ENCODE measurements at regions not wholly inside any gene's neighbourhood (a gene's known extent, or its start where the extent isn't known, plus 50 kb on each side); places are given as distances from the start of the nearest gene placed in this dataset.
"Not testable (repeated sequence)": the region's sequence is repeated elsewhere in the genome, so short reads cannot be mapped to it uniquely, and the experiment has no call there.

DNA sequence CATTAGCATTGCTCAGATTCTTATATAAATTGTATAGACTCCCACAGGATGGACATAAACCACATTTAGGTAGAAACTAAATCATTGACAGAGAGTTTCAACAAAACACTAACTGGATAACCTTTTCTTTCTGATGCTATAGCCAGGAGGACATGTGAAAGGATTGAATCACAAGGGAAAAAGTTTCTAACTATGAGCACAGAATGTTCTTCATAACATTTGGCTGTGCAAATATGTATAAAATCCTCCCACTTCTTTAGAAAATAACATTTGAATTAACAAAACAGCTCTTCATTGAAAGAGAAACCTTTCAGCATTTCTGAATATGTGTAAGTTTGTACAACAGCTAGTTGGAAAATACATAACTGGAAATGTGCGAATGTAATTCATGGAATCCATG, 167.3 kb downstream of the TBX15 start:
- in situ Hi-C loops (cut with HindIII; ENCODE audit: low pct_ligation_motif_present, low sequenced_read_pairs) = no loop called here
- DNase-seq = no peak

DNA sequence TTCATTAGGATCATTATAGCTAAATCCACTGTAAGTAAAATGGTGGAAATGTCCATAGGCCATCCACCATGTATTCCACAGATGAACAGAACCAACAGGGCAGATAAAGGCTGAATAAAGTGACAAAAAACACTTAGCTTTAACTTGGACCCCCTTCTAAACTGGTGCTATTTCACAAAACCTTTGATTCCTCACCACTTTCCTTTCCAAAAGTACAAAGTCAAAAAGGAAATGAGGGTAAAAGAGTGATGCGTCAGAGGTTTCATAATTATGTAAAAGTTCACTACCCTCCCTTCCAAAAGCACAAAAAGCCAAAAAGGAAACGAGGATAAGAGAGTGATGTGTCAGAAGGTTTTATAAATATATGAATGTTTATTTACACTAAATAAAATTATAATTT, 172.2 kb downstream of the TBX15 start:
- H3K27ac ChIP-seq = no peak overlapping the region
- H3K27me3 ChIP-seq (replicated peaks) = no peaks in the 10 kb centered on the region
- in situ Hi-C loops (cut with HindIII; ENCODE audit: low pct_ligation_motif_present, low sequenced_read_pairs) = no loop called here
- no peak overlapping the region for H3K4me3 ChIP-seq (ENCODE audit: low read depth, low read length)
- no peaks in the 10 kb centered on the region for H3K36me3 ChIP-seq (replicated peaks)
- no peak for DNase-seq
- no peak for TF ChIP-seq CTCF (IDR thresholded peaks at IDR 0.05; ENCODE audit: low read depth, low read length, missing control alignments)

More for the DNA sequence above, 167.3 kb downstream of the TBX15 start:
- Histone ChIP-seq H3K27me3 (replicated peaks) (no peaks in the 10 kb centered on the region), H3K36me3 (replicated peaks) (no peaks in the 10 kb centered on the region), H3K4me3 (ENCODE audit: low read depth, low read length) (no peak overlapping the region), H3K27ac (no peak overlapping the region)
- TF ChIP-seq CTCF (IDR thresholded peaks at IDR 0.05; ENCODE audit: low read depth, low read length, missing control alignments) = no peak

GRCh38 chr1:118812555-118812954, 175.6 kb downstream of the TBX15 start:
- in situ Hi-C loops (cut with HindIII; ENCODE audit: low pct_ligation_motif_present, low sequenced_read_pairs) = no loop called here

GRCh38 chr1:118811156-118811555, 177.0 kb downstream of the TBX15 start:
- no peak for DNase-seq

More at GRCh38 chr1:118812555-118812954, 175.6 kb downstream of the TBX15 start:
- H3K27me3 ChIP-seq (replicated peaks) = no peaks in the 10 kb centered on the region
- TF ChIP-seq CTCF (IDR thresholded peaks at IDR 0.05; ENCODE audit: low read depth, low read length, missing control alignments) = no peak
- no peak overlapping the region for H3K4me3 ChIP-seq (ENCODE audit: low read depth, low read length)
- no peak overlapping the region for H3K27ac ChIP-seq
- H3K36me3 ChIP-seq (replicated peaks) = no peaks in the 10 kb centered on the region
- no peak for DNase-seq

GRCh38 chr1:118809586-118809985, 178.6 kb downstream of the TBX15 start:
- Histone ChIP-seq H3K27me3 (replicated peaks) (no peaks in the 10 kb centered on the region), H3K27ac (no peak overlapping the region), H3K36me3 (replicated peaks) (no peaks in the 10 kb centered on the region), H3K4me3 (ENCODE audit: low read depth, low read length) (no peak overlapping the region)
- no peak for TF ChIP-seq CTCF (IDR thresholded peaks at IDR 0.05; ENCODE audit: low read depth, low read length, missing control alignments)
- no peak for DNase-seq
- in situ Hi-C loops (cut with HindIII; ENCODE audit: low pct_ligation_motif_present, low sequenced_read_pairs) = no loop called here

More at GRCh38 chr1:118811156-118811555, 177.0 kb downstream of the TBX15 start:
- H3K36me3 ChIP-seq (replicated peaks) = no peaks in the 10 kb centered on the region
- no peak for TF ChIP-seq CTCF (IDR thresholded peaks at IDR 0.05; ENCODE audit: low read depth, low read length, missing control alignments)
- no peak overlapping the region for H3K4me3 ChIP-seq (ENCODE audit: low read depth, low read length)
- in situ Hi-C loops (cut with HindIII; ENCODE audit: low pct_ligation_motif_present, low sequenced_read_pairs) = no loop called here
- no peak overlapping the region for H3K27ac ChIP-seq
- H3K27me3 ChIP-seq (replicated peaks) = no peaks in the 10 kb centered on the region

DNA sequence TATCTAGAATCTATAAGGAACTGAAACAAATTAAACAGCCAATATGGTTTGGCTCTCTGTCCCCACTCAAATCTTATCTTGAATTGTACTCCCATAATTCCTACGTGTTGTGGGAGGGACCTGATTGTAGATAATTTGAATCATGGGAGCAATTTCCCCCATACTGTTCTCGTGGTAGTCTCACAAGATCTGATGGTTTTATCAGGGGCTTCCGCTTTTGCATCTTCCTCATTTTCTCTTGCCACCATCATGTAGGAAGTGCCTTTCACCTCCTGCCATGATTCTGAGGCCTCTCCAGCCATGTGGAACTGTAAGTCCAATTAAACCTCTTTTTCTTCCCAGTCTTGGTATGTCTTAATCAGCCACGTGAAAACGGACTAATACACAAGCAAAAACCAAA, 185.0 kb downstream of the TBX15 start:
- in situ Hi-C loops (cut with HindIII; ENCODE audit: low pct_ligation_motif_present, low sequenced_read_pairs); H3K4me3 ChIP-seq (ENCODE audit: low read depth, low read length): not testable (repeated sequence)

More for the DNA sequence above, 185.0 kb downstream of the TBX15 start:
- not testable (repeated sequence) for DNase-seq; H3K27ac ChIP-seq; H3K36me3 ChIP-seq (replicated peaks); H3K27me3 ChIP-seq (replicated peaks)
